ENCODE measurements at regions not wholly inside any gene's neighbourhood (a gene's known extent, or its start where the extent isn't known, plus 50 kb on each side); places are given as distances from the start of the nearest gene placed in this dataset.

GRCh38 chr4:119692001-119692400, 63.4 kb upstream of the PDE5A start:
- TF ChIP-seq ZNF274 (IDR thresholded peaks at IDR 0.05; ENCODE audit: low read length) (no peak), ZNF274 (tag by site-specific recombination; IDR thresholded peaks at IDR 0.05; ENCODE audit: borderline replicate concordance) (no peak), ZNF354C (tag by site-specific recombination; IDR thresholded peaks at IDR 0.05; ENCODE audit: borderline replicate concordance, low read depth) (no peak), ZNF146 (tag by site-specific recombination; IDR thresholded peaks at IDR 0.05) (no peak), ZNF324 (tag by site-specific recombination; IDR thresholded peaks at IDR 0.05) (no peak), PRDM1 (tag by site-specific recombination; IDR thresholded peaks at IDR 0.05) (no peak), ZBTB7A (tag by site-specific recombination; IDR thresholded peaks at IDR 0.05; ENCODE audit: low read depth) (no peak), ZNF175 (tag by site-specific recombination; IDR thresholded peaks at IDR 0.05) (no peak)
- TF ChIP-seq, protein P1, sequence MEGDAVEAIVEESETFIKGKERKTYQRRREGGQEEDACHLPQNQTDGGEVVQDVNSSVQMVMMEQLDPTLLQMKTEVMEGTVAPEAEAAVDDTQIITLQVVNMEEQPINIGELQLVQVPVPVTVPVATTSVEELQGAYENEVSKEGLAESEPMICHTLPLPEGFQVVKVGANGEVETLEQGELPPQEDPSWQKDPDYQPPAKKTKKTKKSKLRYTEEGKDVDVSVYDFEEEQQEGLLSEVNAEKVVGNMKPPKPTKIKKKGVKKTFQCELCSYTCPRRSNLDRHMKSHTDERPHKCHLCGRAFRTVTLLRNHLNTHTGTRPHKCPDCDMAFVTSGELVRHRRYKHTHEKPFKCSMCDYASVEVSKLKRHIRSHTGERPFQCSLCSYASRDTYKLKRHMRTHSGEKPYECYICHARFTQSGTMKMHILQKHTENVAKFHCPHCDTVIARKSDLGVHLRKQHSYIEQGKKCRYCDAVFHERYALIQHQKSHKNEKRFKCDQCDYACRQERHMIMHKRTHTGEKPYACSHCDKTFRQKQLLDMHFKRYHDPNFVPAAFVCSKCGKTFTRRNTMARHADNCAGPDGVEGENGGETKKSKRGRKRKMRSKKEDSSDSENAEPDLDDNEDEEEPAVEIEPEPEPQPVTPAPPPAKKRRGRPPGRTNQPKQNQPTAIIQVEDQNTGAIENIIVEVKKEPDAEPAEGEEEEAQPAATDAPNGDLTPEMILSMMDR (tag by site-specific recombination; IDR thresholded peaks at IDR 0.05), result no peak
- TF ChIP-seq, protein P2, sequence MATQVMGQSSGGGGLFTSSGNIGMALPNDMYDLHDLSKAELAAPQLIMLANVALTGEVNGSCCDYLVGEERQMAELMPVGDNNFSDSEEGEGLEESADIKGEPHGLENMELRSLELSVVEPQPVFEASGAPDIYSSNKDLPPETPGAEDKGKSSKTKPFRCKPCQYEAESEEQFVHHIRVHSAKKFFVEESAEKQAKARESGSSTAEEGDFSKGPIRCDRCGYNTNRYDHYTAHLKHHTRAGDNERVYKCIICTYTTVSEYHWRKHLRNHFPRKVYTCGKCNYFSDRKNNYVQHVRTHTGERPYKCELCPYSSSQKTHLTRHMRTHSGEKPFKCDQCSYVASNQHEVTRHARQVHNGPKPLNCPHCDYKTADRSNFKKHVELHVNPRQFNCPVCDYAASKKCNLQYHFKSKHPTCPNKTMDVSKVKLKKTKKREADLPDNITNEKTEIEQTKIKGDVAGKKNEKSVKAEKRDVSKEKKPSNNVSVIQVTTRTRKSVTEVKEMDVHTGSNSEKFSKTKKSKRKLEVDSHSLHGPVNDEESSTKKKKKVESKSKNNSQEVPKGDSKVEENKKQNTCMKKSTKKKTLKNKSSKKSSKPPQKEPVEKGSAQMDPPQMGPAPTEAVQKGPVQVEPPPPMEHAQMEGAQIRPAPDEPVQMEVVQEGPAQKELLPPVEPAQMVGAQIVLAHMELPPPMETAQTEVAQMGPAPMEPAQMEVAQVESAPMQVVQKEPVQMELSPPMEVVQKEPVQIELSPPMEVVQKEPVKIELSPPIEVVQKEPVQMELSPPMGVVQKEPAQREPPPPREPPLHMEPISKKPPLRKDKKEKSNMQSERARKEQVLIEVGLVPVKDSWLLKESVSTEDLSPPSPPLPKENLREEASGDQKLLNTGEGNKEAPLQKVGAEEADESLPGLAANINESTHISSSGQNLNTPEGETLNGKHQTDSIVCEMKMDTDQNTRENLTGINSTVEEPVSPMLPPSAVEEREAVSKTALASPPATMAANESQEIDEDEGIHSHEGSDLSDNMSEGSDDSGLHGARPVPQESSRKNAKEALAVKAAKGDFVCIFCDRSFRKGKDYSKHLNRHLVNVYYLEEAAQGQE (tag by site-specific recombination; IDR thresholded peaks at IDR 0.05), result no peak

All from HEK293 (cell line).